ENCODE measurements at regions not wholly inside any gene's neighbourhood (a gene's known extent, or its start where the extent isn't known, plus 50 kb on each side); places are given as distances from the start of the nearest gene placed in this dataset.
"Not testable (repeated sequence)": the region's sequence is repeated elsewhere in the genome, so short reads cannot be mapped to it uniquely, and the experiment has no call there.

- in situ Hi-C loops (cut with HindIII; ENCODE audit: low pct_unique_long_range_greater_than_20kb, low sequenced_read_pairs): no loop called here
- no peak for DNase-seq (ENCODE audit: low read depth in 1 of 2, low spot score in 1 of 2)
- TF ChIP-seq JUND (IDR thresholded peaks at IDR 0.05; ENCODE audit: low read depth): no peak
Measured at GRCh38 chr3:68676136-68676535, 256.2 kb downstream of the TAFA4 start.

GRCh38 chr3:68667346-68667745, 265.0 kb downstream of the TAFA4 start:
- no peak for DNase-seq (ENCODE audit: low read depth in 1 of 2, low spot score in 1 of 2)
- TF ChIP-seq JUND (IDR thresholded peaks at IDR 0.05; ENCODE audit: low read depth): no peak
- in situ Hi-C loops (cut with HindIII; ENCODE audit: low pct_unique_long_range_greater_than_20kb, low sequenced_read_pairs): no loop called here

GRCh38 chr3:68666429-68667136, 265.8 kb downstream of the TAFA4 start:
- in situ Hi-C loops (cut with HindIII; ENCODE audit: low pct_unique_long_range_greater_than_20kb, low sequenced_read_pairs): no loop called here
- no peak for DNase-seq (ENCODE audit: low read depth in 1 of 2, low spot score in 1 of 2)
- TF ChIP-seq JUND (IDR thresholded peaks at IDR 0.05; ENCODE audit: low read depth): no peak

GRCh38 chr3:68664276-68664675, 268.1 kb downstream of the TAFA4 start:
- in situ Hi-C loops (cut with HindIII; ENCODE audit: low pct_unique_long_range_greater_than_20kb, low sequenced_read_pairs): no loop called here
- TF ChIP-seq JUND (IDR thresholded peaks at IDR 0.05; ENCODE audit: low read depth): no peak
- DNase-seq (ENCODE audit: low read depth in 1 of 2, low spot score in 1 of 2): no peak

- in situ Hi-C loops (cut with HindIII; ENCODE audit: low pct_unique_long_range_greater_than_20kb, low sequenced_read_pairs): no loop called here
- DNase-seq (ENCODE audit: low read depth in 1 of 2, low spot score in 1 of 2): no peak
- TF ChIP-seq JUND (IDR thresholded peaks at IDR 0.05; ENCODE audit: low read depth): no peak
Measured at GRCh38 chr3:68662176-68662575, 270.2 kb downstream of the TAFA4 start.

GRCh38 chr3:68650657-68651056, 281.7 kb downstream of the TAFA4 start:
- in situ Hi-C loops (cut with HindIII; ENCODE audit: low pct_unique_long_range_greater_than_20kb, low sequenced_read_pairs); DNase-seq (ENCODE audit: low read depth in 1 of 2, low spot score in 1 of 2): not testable (repeated sequence)

GRCh38 chr3:68648494-68648893, 283.9 kb downstream of the TAFA4 start:
- no peak for DNase-seq (ENCODE audit: low read depth in 1 of 2, low spot score in 1 of 2)
- in situ Hi-C loops (cut with HindIII; ENCODE audit: low pct_unique_long_range_greater_than_20kb, low sequenced_read_pairs): no loop called here
- no peak for TF ChIP-seq JUND (IDR thresholded peaks at IDR 0.05; ENCODE audit: low read depth)

GRCh38 chr3:68631850-68632545, 300.3 kb downstream of the TAFA4 start:
- DNase-seq (ENCODE audit: low read depth in 1 of 2, low spot score in 1 of 2): no peak
- no peak for TF ChIP-seq JUND (IDR thresholded peaks at IDR 0.05; ENCODE audit: low read depth)
- in situ Hi-C loops (cut with HindIII; ENCODE audit: low pct_unique_long_range_greater_than_20kb, low sequenced_read_pairs): no loop called here

GRCh38 chr3:68620211-68620610, 312.1 kb downstream of the TAFA4 start:
- peak in 1 of 2 experiments; percentile 58 for DNase-seq (ENCODE audit: low read depth in 1 of 2, low spot score in 1 of 2)
- no peak for TF ChIP-seq JUND (IDR thresholded peaks at IDR 0.05; ENCODE audit: low read depth)
- in situ Hi-C loops (cut with HindIII; ENCODE audit: low pct_unique_long_range_greater_than_20kb, low sequenced_read_pairs): no loop called here

- no peak for DNase-seq (ENCODE audit: low read depth in 1 of 2, low spot score in 1 of 2)
- in situ Hi-C loops (cut with HindIII; ENCODE audit: low pct_unique_long_range_greater_than_20kb, low sequenced_read_pairs): no loop called here
- TF ChIP-seq JUND (IDR thresholded peaks at IDR 0.05; ENCODE audit: low read depth): no peak
Measured at GRCh38 chr3:68614087-68614486, 318.3 kb downstream of the TAFA4 start.

GRCh38 chr3:68571321-68571720, 361.0 kb downstream of the TAFA4 start:
- no peak for TF ChIP-seq JUND (IDR thresholded peaks at IDR 0.05; ENCODE audit: low read depth)
- in situ Hi-C loops (cut with HindIII; ENCODE audit: low pct_unique_long_range_greater_than_20kb, low sequenced_read_pairs): no loop called here
- no peak for DNase-seq (ENCODE audit: low read depth in 1 of 2, low spot score in 1 of 2)

- no peak for TF ChIP-seq JUND (IDR thresholded peaks at IDR 0.05; ENCODE audit: low read depth)
- in situ Hi-C loops (cut with HindIII; ENCODE audit: low pct_unique_long_range_greater_than_20kb, low sequenced_read_pairs): no loop called here
- no peak for DNase-seq (ENCODE audit: low read depth in 1 of 2, low spot score in 1 of 2)
Measured at GRCh38 chr3:68560728-68561127, 371.6 kb downstream of the TAFA4 start.

GRCh38 chr3:68535782-68536181, 396.6 kb downstream of the TAFA4 start:
- no peak for TF ChIP-seq JUND (IDR thresholded peaks at IDR 0.05; ENCODE audit: low read depth)
- in situ Hi-C loops (cut with HindIII; ENCODE audit: low pct_unique_long_range_greater_than_20kb, low sequenced_read_pairs): no loop called here
- no peak for DNase-seq (ENCODE audit: low read depth in 1 of 2, low spot score in 1 of 2)
